ENCODE measurements at regions not wholly inside any gene's neighbourhood (a gene's known extent, or its start where the extent isn't known, plus 50 kb on each side); places are given as distances from the start of the nearest gene placed in this dataset.

DNA sequence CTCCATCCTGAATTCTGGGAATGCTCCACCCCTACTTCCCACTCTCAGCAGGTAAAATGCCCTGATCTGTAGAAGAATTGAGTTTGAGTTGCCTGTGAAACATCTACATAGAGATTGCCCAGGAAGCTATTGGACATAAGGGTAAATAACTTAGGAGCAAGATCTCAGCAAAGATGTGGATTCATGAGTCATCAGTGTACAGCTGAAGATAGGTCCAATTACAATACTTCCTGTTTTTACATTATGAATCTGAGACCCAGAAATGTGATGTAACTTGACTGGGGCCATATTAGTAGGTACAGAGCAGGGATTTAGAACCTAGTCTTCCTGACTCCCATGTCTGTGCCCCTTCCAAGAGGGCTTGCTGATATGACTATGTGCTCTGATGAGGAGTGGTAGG is 79.4 kb upstream of the FNDC3A start:
- Histone ChIP-seq H3K9ac (ENCODE audit: low read depth, low read length) (no peak overlapping the region), H3K4me1 (ENCODE audit: control insufficient read depth, insufficient read depth, low read length) (no peaks in the 10 kb centered on the region), H3K27me3 (ENCODE audit: control insufficient read depth, insufficient read depth, low read length) (no peaks in the 10 kb centered on the region), H3K4me3 (ENCODE audit: low read depth, low read length) (no peak overlapping the region), H3K36me3 (ENCODE audit: control insufficient read depth, insufficient read depth, low read length) (no peaks in the 10 kb centered on the region), H3K9me3 (ENCODE audit: control insufficient read depth, insufficient read depth, low read length) (no peaks in the 10 kb centered on the region)

DNA sequence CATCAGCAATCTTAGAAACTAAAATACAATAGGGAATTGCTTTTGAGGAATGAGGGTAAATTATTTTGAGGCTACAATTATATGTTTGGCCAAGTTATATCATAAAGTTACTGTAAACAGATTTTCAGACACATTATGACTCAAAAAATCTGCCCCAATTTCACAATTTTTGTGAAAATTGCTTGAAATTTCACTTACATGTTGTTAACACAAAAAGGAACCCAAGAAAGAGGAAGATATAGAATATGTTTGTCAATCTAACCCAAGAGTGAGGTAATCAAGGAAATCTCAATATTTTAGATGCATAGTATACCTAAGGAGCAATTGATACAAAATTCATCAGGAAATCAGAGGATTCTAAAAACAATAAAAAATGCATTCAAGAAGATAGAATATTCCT is 73.9 kb upstream of the FNDC3A start:
- H3K9ac ChIP-seq (ENCODE audit: low read depth, low read length), result no peak overlapping the region
- no peaks in the 10 kb centered on the region for H3K36me3 ChIP-seq (ENCODE audit: control insufficient read depth, insufficient read depth, low read length)
- H3K9me3 ChIP-seq (ENCODE audit: control insufficient read depth, insufficient read depth, low read length), result no peaks in the 10 kb centered on the region
- H3K4me3 ChIP-seq (ENCODE audit: low read depth, low read length), result no peak overlapping the region
- no peaks in the 10 kb centered on the region for H3K4me1 ChIP-seq (ENCODE audit: control insufficient read depth, insufficient read depth, low read length)
- H3K27me3 ChIP-seq (ENCODE audit: control insufficient read depth, insufficient read depth, low read length), result no peaks in the 10 kb centered on the region

- H3K27me3 ChIP-seq (ENCODE audit: control insufficient read depth, insufficient read depth, low read length), result no peaks in the 10 kb centered on the region
- no peaks in the 10 kb centered on the region for H3K36me3 ChIP-seq (ENCODE audit: control insufficient read depth, insufficient read depth, low read length)
- H3K9ac ChIP-seq (ENCODE audit: low read depth, low read length), result no peak overlapping the region
- no peak overlapping the region for H3K4me3 ChIP-seq (ENCODE audit: low read depth, low read length)
- H3K9me3 ChIP-seq (ENCODE audit: control insufficient read depth, insufficient read depth, low read length), result no peaks in the 10 kb centered on the region
- no peaks in the 10 kb centered on the region for H3K4me1 ChIP-seq (ENCODE audit: control insufficient read depth, insufficient read depth, low read length)
These were observed 73.3 kb upstream of the FNDC3A start for GRCh38 chr13:48902368-48902767.

DNA sequence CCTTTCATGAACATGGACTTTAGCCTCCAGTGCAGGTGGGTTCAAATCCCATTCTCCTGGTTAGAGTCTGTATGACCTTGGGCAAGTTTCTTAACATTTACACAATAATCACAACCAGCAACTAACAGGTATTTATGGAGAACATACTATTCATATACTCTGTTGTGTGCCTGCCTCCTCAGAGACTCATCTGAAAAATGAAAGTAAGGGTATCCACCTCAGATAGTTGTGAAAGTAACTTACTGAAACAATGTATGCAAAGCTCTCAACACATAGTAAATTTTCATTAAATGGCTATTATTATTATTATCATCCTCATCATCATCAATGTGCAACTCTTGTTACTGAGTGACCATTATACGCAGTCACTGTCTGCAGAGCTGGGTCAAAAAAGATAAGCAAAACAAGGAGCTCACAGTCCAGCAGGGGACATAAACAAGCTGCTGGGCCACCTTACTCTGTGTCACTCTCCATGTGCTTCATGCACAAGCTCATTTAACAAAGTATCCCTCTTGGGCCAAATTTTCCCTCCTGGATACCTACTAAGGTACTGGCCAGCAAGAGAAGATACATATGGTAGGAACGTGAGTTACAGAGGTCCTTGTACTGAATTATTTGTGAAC is 70.9 kb upstream of the FNDC3A start:
- no peaks in the 10 kb centered on the region for H3K27me3 ChIP-seq (ENCODE audit: control insufficient read depth, insufficient read depth, low read length)
- no peak overlapping the region for H3K9ac ChIP-seq (ENCODE audit: low read depth, low read length)
- H3K36me3 ChIP-seq (ENCODE audit: control insufficient read depth, insufficient read depth, low read length), result no peaks in the 10 kb centered on the region
- no peak overlapping the region for H3K4me3 ChIP-seq (ENCODE audit: low read depth, low read length)
- H3K9me3 ChIP-seq (ENCODE audit: control insufficient read depth, insufficient read depth, low read length), result no peaks in the 10 kb centered on the region
- H3K4me1 ChIP-seq (ENCODE audit: control insufficient read depth, insufficient read depth, low read length), result no peaks in the 10 kb centered on the region

DNA sequence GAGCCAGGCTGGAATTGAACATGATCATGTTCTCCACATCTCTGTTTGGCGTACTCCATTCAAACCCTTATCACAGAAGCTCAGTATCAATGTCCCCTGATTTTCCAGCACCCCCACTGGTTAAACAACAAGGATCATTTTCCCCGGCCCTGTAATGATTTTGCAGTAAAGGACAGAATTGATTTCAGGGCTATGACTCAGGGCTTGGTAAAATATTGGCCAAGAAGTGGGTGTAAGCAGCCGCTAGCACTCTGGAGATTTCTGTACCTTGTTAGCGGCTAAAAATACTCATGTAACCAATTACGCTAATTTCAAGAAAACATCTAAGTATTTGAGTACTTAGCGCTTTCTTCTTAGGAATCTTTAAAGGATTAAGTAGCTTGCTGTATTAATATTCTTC is 69.5 kb upstream of the FNDC3A start:
- Histone ChIP-seq H3K27me3 (ENCODE audit: control insufficient read depth, insufficient read depth, low read length) (no peaks in the 10 kb centered on the region), H3K4me3 (ENCODE audit: low read depth, low read length) (no peak overlapping the region), H3K4me1 (ENCODE audit: control insufficient read depth, insufficient read depth, low read length) (no peaks in the 10 kb centered on the region), H3K9ac (ENCODE audit: low read depth, low read length) (no peak overlapping the region), H3K36me3 (ENCODE audit: control insufficient read depth, insufficient read depth, low read length) (no peaks in the 10 kb centered on the region), H3K9me3 (ENCODE audit: control insufficient read depth, insufficient read depth, low read length) (no peaks in the 10 kb centered on the region)

- no peak overlapping the region for H3K4me3 ChIP-seq (ENCODE audit: low read depth, low read length)
- no peaks in the 10 kb centered on the region for H3K4me1 ChIP-seq (ENCODE audit: control insufficient read depth, insufficient read depth, low read length)
- H3K9ac ChIP-seq (ENCODE audit: low read depth, low read length), result no peak overlapping the region
These were observed 67.2 kb upstream of the FNDC3A start for GRCh38 chr13:48908381-48909055.

DNA sequence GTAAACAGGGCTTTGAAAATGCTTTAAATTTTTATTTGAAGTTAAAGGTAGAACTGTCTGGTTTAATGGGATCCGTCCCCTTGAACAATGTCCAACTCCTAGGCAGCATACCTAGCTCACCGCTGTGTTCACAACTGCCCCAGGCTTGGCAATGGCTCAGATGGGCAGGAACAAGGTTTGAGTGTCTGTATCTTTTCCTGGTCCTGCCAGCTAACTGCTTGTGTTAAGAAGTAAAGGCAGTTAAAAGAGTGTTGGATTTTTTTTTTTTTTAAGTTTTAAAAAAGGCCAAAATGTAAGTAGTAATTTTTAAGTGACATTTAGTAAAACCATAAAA is 66.7 kb upstream of the FNDC3A start:
- no peaks in the 10 kb centered on the region for H3K36me3 ChIP-seq (ENCODE audit: control insufficient read depth, insufficient read depth, low read length)
- H3K4me1 ChIP-seq (ENCODE audit: control insufficient read depth, insufficient read depth, low read length), result no peaks in the 10 kb centered on the region
- H3K4me3 ChIP-seq (ENCODE audit: low read depth, low read length), result no peak overlapping the region
- H3K9me3 ChIP-seq (ENCODE audit: control insufficient read depth, insufficient read depth, low read length), result no peaks in the 10 kb centered on the region
- no peaks in the 10 kb centered on the region for H3K27me3 ChIP-seq (ENCODE audit: control insufficient read depth, insufficient read depth, low read length)
- no peak overlapping the region for H3K9ac ChIP-seq (ENCODE audit: low read depth, low read length)

More at GRCh38 chr13:48908381-48909055, 67.2 kb upstream of the FNDC3A start:
- H3K27me3 ChIP-seq (ENCODE audit: control insufficient read depth, insufficient read depth, low read length), result no peaks in the 10 kb centered on the region
- no peaks in the 10 kb centered on the region for H3K36me3 ChIP-seq (ENCODE audit: control insufficient read depth, insufficient read depth, low read length)
- no peaks in the 10 kb centered on the region for H3K9me3 ChIP-seq (ENCODE audit: control insufficient read depth, insufficient read depth, low read length)

GRCh38 chr13:48910686-48911085 is 65.0 kb upstream of the FNDC3A start:
- H3K4me3 ChIP-seq (ENCODE audit: low read depth, low read length), result no peak overlapping the region

GRCh38 chr13:48919751-48920150 is 56.0 kb upstream of the FNDC3A start:
- Histone ChIP-seq H3K9ac (ENCODE audit: low read depth, low read length) (no peak overlapping the region), H3K27me3 (ENCODE audit: control insufficient read depth, insufficient read depth, low read length) (no peaks in the 10 kb centered on the region), H3K4me3 (ENCODE audit: low read depth, low read length) (no peak overlapping the region), H3K4me1 (ENCODE audit: control insufficient read depth, insufficient read depth, low read length) (no peaks in the 10 kb centered on the region), H3K36me3 (ENCODE audit: control insufficient read depth, insufficient read depth, low read length) (no peaks in the 10 kb centered on the region), H3K9me3 (ENCODE audit: control insufficient read depth, insufficient read depth, low read length) (no peaks in the 10 kb centered on the region)

More at GRCh38 chr13:48910686-48911085, 65.0 kb upstream of the FNDC3A start:
- no peaks in the 10 kb centered on the region for H3K36me3 ChIP-seq (ENCODE audit: control insufficient read depth, insufficient read depth, low read length)
- H3K27me3 ChIP-seq (ENCODE audit: control insufficient read depth, insufficient read depth, low read length), result no peaks in the 10 kb centered on the region
- no peaks in the 10 kb centered on the region for H3K4me1 ChIP-seq (ENCODE audit: control insufficient read depth, insufficient read depth, low read length)
- H3K9me3 ChIP-seq (ENCODE audit: control insufficient read depth, insufficient read depth, low read length), result no peaks in the 10 kb centered on the region
- no peak overlapping the region for H3K9ac ChIP-seq (ENCODE audit: low read depth, low read length)

DNA sequence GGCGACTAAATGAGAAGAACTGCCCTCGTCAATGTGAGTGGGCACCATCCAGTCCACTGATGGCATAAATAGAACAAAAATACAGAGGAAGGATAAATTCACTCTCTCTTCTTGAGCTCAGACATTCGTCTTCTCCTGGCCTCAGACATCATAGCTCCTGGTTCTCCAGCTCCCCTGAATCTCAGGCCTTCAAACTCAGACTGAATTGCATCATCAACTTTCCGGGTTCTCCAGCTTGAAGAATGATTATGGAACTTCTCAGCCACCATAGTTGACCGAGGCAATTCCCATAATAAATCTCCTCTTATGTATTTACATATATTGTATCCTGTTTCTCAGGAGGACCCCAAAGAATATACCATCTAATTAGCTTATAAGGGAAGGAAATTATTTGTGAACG is 55.0 kb upstream of the FNDC3A start:
- no peak overlapping the region for H3K4me3 ChIP-seq (ENCODE audit: low read depth, low read length)
- no peaks in the 10 kb centered on the region for H3K27me3 ChIP-seq (ENCODE audit: control insufficient read depth, insufficient read depth, low read length)
- no peaks in the 10 kb centered on the region for H3K4me1 ChIP-seq (ENCODE audit: control insufficient read depth, insufficient read depth, low read length)
- no peaks in the 10 kb centered on the region for H3K9me3 ChIP-seq (ENCODE audit: control insufficient read depth, insufficient read depth, low read length)
- H3K9ac ChIP-seq (ENCODE audit: low read depth, low read length), result no peak overlapping the region
- no peaks in the 10 kb centered on the region for H3K36me3 ChIP-seq (ENCODE audit: control insufficient read depth, insufficient read depth, low read length)

DNA sequence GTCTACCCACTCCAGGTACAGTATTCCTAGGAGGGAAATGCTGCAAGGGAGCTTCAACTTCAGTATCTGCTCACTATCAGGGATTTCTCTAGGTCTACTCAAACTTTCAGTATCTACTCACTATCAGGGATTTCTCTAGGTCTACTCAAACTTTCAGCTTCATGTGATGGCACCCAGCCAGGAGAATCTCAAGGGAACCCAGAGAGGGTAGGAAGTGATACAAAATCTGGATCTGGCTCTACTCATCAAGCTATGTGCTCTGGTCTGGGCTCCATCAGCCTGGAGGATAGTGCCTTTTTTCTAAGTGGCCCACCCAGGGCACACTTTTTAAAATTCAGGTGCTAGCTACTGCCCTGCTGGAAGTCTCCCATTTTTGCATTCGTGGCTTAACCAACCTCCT is 52.3 kb upstream of the FNDC3A start:
- Histone ChIP-seq H3K4me1 (ENCODE audit: control insufficient read depth, insufficient read depth, low read length) (no peaks in the 10 kb centered on the region), H3K27me3 (ENCODE audit: control insufficient read depth, insufficient read depth, low read length) (no peaks in the 10 kb centered on the region), H3K36me3 (ENCODE audit: control insufficient read depth, insufficient read depth, low read length) (no peaks in the 10 kb centered on the region), H3K9me3 (ENCODE audit: control insufficient read depth, insufficient read depth, low read length) (no peaks in the 10 kb centered on the region), H3K4me3 (ENCODE audit: low read depth, low read length) (no peak overlapping the region), H3K9ac (ENCODE audit: low read depth, low read length) (no peak overlapping the region)

GRCh38 chr13:48925001-48925400 is 50.7 kb upstream of the FNDC3A start:
- no peak overlapping the region for H3K4me3 ChIP-seq (ENCODE audit: low read depth, low read length)
- no peaks in the 10 kb centered on the region for H3K4me1 ChIP-seq (ENCODE audit: control insufficient read depth, insufficient read depth, low read length)
- no peak overlapping the region for H3K9ac ChIP-seq (ENCODE audit: low read depth, low read length)
- H3K27me3 ChIP-seq (ENCODE audit: control insufficient read depth, insufficient read depth, low read length), result no peaks in the 10 kb centered on the region
- H3K9me3 ChIP-seq (ENCODE audit: control insufficient read depth, insufficient read depth, low read length), result no peaks in the 10 kb centered on the region
- no peaks in the 10 kb centered on the region for H3K36me3 ChIP-seq (ENCODE audit: control insufficient read depth, insufficient read depth, low read length)

Measured in iPS-15b (cell line).